PC-3 (cell line): ENCODE measurements at regions not wholly inside any gene's neighbourhood (a gene's known extent, or its start where the extent isn't known, plus 50 kb on each side); places are given as distances from the start of the nearest gene placed in this dataset.

Experiments used
- ATAC-seq: fragments of 200-7000 bp; cut with Tn5 transposase; 2 replicates; pipeline ENCODE4 v1.9.1; 2020; ENCODE audit warnings: mild to moderate bottlenecking, moderate library complexity
- BruUV-seq: library from RNA; stranded (reverse); fragments of 400-500 nt; replicated peaks from 2 replicates; lab custom pipeline; 2021; lab: Mats Ljungman, UMichigan
- CTCF ChIA-PET: fragments of 300-600 bp; sonication (Branson Sonifier 250); formaldehyde crosslinking; loops from one replicate; lab custom pipeline; 2022; ENCODE audit warnings: antibody characterized with exemption; lab: Charles Lee
- POLR2A ChIA-PET: fragments of 300-600 bp; sonication (Branson Sonifier 250); formaldehyde crosslinking; loops from one replicate; lab custom pipeline; 2022; ENCODE audit warnings: antibody characterized with exemption; ENCODE audit not compliant: unreplicated experiment; lab: Charles Lee
- DNase-seq: peaks from one replicate; pipeline ENCODE4 v3.0.0-alpha.2; 2015
- H2AFZ ChIP-seq: fragments of 300-600 bp; sonication (generic); 2 replicates; pipeline ENCODE4 v1.6.0; 2016; ENCODE audit warnings: antibody characterized with exemption, low read length
- H3F3A ChIP-seq: fragments of 300-600 bp; sonication (generic); one replicate; pipeline ENCODE4 v1.6.0; 2017; ENCODE audit warnings: antibody characterized with exemption, low read length, control low read depth, mild to moderate bottlenecking; ENCODE audit not compliant: unreplicated experiment
- H3K27ac ChIP-seq: fragments of 300-600 bp; sonication (generic); 2 replicates; pipeline ENCODE4 v1.5.1; 2016; ENCODE audit warnings: mild to moderate bottlenecking, low read length
- H3K27me3 ChIP-seq: fragments of 300-600 bp; sonication (generic); 2 replicates; pipeline ENCODE4 v1.6.1; 2016; ENCODE audit warnings: low read length, mixed read lengths
- H3K36me3 ChIP-seq: fragments of 300-600 bp; sonication (generic); 2 replicates; pipeline ENCODE4 v1.6.1; 2016; ENCODE audit warnings: low read depth, mixed run types, low read length, mixed read lengths
- H3K4me1 ChIP-seq: fragments of 300-600 bp; sonication (generic); 2 replicates; pipeline ENCODE4 v1.5.1; 2016; ENCODE audit warnings: low read length; ENCODE audit not compliant: insufficient read depth
- H3K4me2 ChIP-seq: fragments of 300-600 bp; sonication (generic); 2 replicates; pipeline ENCODE4 v1.6.0; 2016; ENCODE audit warnings: low read length
- H3K4me3 ChIP-seq: fragments of 300-600 bp; sonication (generic); 2 replicates; pipeline ENCODE4 v1.5.1; 2016; ENCODE audit warnings: mild to moderate bottlenecking, low read length, mixed read lengths
- H3K79me2 ChIP-seq: fragments of 300-600 bp; sonication (generic); 2 replicates; pipeline ENCODE4 v1.6.1; 2017; ENCODE audit warnings: low read length, mixed read lengths
- H3K9ac ChIP-seq: fragments of 300-600 bp; sonication (generic); 2 replicates; pipeline ENCODE4 v1.6.0; 2016; ENCODE audit warnings: mild to moderate bottlenecking, low read length
- H3K9me2 ChIP-seq: fragments of 300-600 bp; sonication (generic); replicated peaks from 2 replicates; pipeline ENCODE4 v1.6.1; 2016; ENCODE audit warnings: mixed run types, low read length, mixed read lengths
- H3K9me3 ChIP-seq: fragments of 300-600 bp; sonication (generic); 2 replicates; pipeline ENCODE4 v1.6.1; 2016; ENCODE audit warnings: low read length, mixed read lengths
- H4K20me1 ChIP-seq: fragments of 300-600 bp; sonication (generic); 2 replicates; pipeline ENCODE4 v1.6.1; 2016; ENCODE audit warnings: low read length, mixed read lengths
- CTCF ChIP-seq: fragments of 300-600 bp; sonication (generic); conservative IDR thresholded peaks from 2 replicates; pipeline ENCODE4 v1.5.1; 2017; ENCODE audit warnings: antibody characterized with exemption, low read depth, mild to moderate bottlenecking, low read length
- EZH2 ChIP-seq: fragments of 300-600 bp; sonication (generic); IDR thresholded peaks from one replicate; pipeline ENCODE4 v1.6.1; 2017; ENCODE audit warnings: antibody characterized with exemption, mild to moderate bottlenecking, low read length; ENCODE audit not compliant: unreplicated experiment
- EZH2phosphoT487 ChIP-seq: fragments of 300-600 bp; sonication (generic); IDR thresholded peaks from 2 replicates; pipeline ENCODE4 v1.6.1; 2018; ENCODE audit warnings: mild to moderate bottlenecking, antibody characterized with exemption, low read length, borderline replicate concordance
- intact Hi-C: fragments of 100-400 bp; cut with micrococcal nuclease; formaldehyde crosslinking; loops from 2 replicates; pipeline ENCODE4 v1.9.0; 2023

GRCh38 chr7:9407816-9408215 lies 974.4 kb downstream of the NXPH1 start:
- Histone ChIP-seq H3F3A (no peaks in the 10 kb centered on the region), H3K4me2 (no peak overlapping the region), H3K9ac (no peak overlapping the region), H3K27me3 (no peaks in the 10 kb centered on the region), H3K4me1 (peaks cover 3% of the 10 kb centered on the region; the same call in 1 of the 2 replicates), H3K79me2 (no peaks in the 10 kb centered on the region), H2AFZ (no peak overlapping the region), H3K4me3 (no peak overlapping the region), H3K9me3 (peaks cover 9% of the 10 kb centered on the region), H3K27ac (no peak overlapping the region), H3K36me3 (no peaks in the 10 kb centered on the region), H3K9me2 (no peaks in the 10 kb centered on the region), H4K20me1 (no peaks in the 10 kb centered on the region)
- POLR2A ChIA-PET: no interaction called here
- DNase-seq (peak; percentile 45), ATAC-seq (peak; percentile 86)
- CTCF ChIA-PET: no interaction called here
- intact Hi-C loops: no loop called here
- no TSS peak for BruUV-seq
- no peak for TF ChIP-seq EZH2

- Histone ChIP-seq H4K20me1 (no peaks in the 10 kb centered on the region), H3K79me2 (no peaks in the 10 kb centered on the region), H3K9ac (no peak overlapping the region), H2AFZ (no peak overlapping the region), H3K4me2 (no peak overlapping the region), H3K4me3 (no peak overlapping the region), H3K27me3 (no peaks in the 10 kb centered on the region), H3F3A (no peaks in the 10 kb centered on the region), H3K27ac (no peak overlapping the region), H3K9me3 (no peaks in the 10 kb centered on the region), H3K4me1 (no peaks in the 10 kb centered on the region), H3K9me2 (no peaks in the 10 kb centered on the region), H3K36me3 (no peaks in the 10 kb centered on the region)
- DNase-seq (no peak), ATAC-seq (no peak)
- intact Hi-C loops: no loop called here
- BruUV-seq: no TSS peak
- TF ChIP-seq EZH2phosphoT487 (no peak), EZH2 (no peak), CTCF (no peak)
- CTCF ChIA-PET: no interaction called here
- POLR2A ChIA-PET: no interaction called here
Observed at GRCh38 chr7:9453521-9453920, 1020.1 kb downstream of the NXPH1 start.

DNA sequence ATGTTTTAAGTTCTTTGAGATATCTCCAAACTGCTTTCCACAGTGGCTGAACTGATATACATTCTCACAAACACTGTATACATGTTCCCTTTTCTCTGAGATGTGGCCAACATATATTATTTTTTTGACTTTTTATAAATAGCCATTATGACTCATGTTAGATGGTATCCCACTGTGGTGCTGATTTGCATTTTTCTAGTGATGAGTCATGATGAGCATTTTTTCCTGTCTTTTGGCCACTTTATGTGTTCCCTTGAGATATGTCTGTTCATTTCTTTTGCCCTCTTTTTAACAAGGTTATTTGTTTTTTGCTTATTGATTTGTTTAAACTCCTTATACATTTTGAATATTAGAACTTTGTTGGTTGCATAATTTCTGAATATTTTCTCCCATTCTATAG lies 1055.1 kb downstream of the NXPH1 start:
- no peaks in the 10 kb centered on the region for H3K79me2 ChIP-seq
- H3K9me2 ChIP-seq: no peaks in the 10 kb centered on the region
- no TSS peak for BruUV-seq
- DNase-seq (peak; percentile 67), ATAC-seq (peak; percentile 96)
- intact Hi-C loops: loop anchor here (10.0 kb wide), 1 partner anchor 164 kb away; no protein-coding TSS in a partner anchor
- POLR2A ChIA-PET: no interaction called here
- H3K4me3 ChIP-seq: no peak overlapping the region
- no peak overlapping the region for H3K9ac ChIP-seq
- H4K20me1 ChIP-seq: no peaks in the 10 kb centered on the region
- no peaks in the 10 kb centered on the region for H3K36me3 ChIP-seq
- H3K4me2 ChIP-seq: no peak overlapping the region
- H3F3A ChIP-seq: no peaks in the 10 kb centered on the region
- no peak overlapping the region for H3K27ac ChIP-seq
- 0 out of 2 replicates have a peak, but pooled peaks cover 4% of the 10 kb centered on the region for H3K4me1 ChIP-seq
- CTCF ChIA-PET: no interaction called here
- no peak overlapping the region for H2AFZ ChIP-seq
- TF ChIP-seq EZH2 (no peak), CTCF (no peak), EZH2phosphoT487 (no peak)
- H3K9me3 ChIP-seq: no peaks in the 10 kb centered on the region
- H3K27me3 ChIP-seq: no peaks in the 10 kb centered on the region
